Astrocyte (in vitro differentiated cells and primary cell): ENCODE measurements at regions not wholly inside any gene's neighbourhood (a gene's known extent, or its start where the extent isn't known, plus 50 kb on each side); places are given as distances from the start of the nearest gene placed in this dataset.

Experiments
- CTCF ChIP-seq: IDR thresholded peaks from 2 replicates; pipeline ENCODE4 v1.5.1; 2011; ENCODE audit warnings: low read depth, mild to moderate bottlenecking, inconsistent platforms, low read length, moderate library complexity; ENCODE audit not compliant: insufficient read depth
- EZH2 ChIP-seq: IDR thresholded peaks from 2 replicates; pipeline ENCODE4 v1.6.1; 2012; ENCODE audit warnings: mild to moderate bottlenecking, low read length, inconsistent platforms; ENCODE audit not compliant: insufficient read depth

GRCh38 chr5:174355995-174356394 is 310.5 kb downstream of the NSG2 start:
- TF ChIP-seq CTCF (no peak), EZH2 (no peak)
